Transverse colon (tissue), 4 donors: ENCODE measurements at regions not wholly inside any gene's neighbourhood (a gene's known extent, or its start where the extent isn't known, plus 50 kb on each side); places are given as distances from the start of the nearest gene placed in this dataset.

ENCODE experiments used
- DNase-seq: peaks from one replicate; pipeline ENCODE4 v3.0.0-alpha.2; 2019
- H3K27ac ChIP-seq, 4 donors: fragments of 200-600 bp; sonication (generic); 2 replicates each; pipeline ENCODE4 v1.5.1; 2016 to 2018; ENCODE audit warnings: inconsistent platforms in 4 of 4
- H3K27me3 ChIP-seq: fragments of 200-600 bp; sonication (generic); 2 replicates; pipeline ENCODE4 v1.5.1; 2017; ENCODE audit warnings: inconsistent platforms
- H3K36me3 ChIP-seq, 4 donors: fragments of 200-600 bp; sonication (generic); 2 replicates each; pipeline ENCODE4 v1.5.1; 2017 to 2019; ENCODE audit warnings: inconsistent platforms in 4 of 4
- H3K4me1 ChIP-seq, 4 donors: fragments of 200-600 bp; sonication (generic); 2 replicates each; pipeline ENCODE4 v1.5.1; 2017 to 2020; ENCODE audit warnings: inconsistent platforms in 4 of 4
- H3K4me3 ChIP-seq, 4 donors: fragments of 200-600 bp; sonication (generic); 1 replicate in 1 of 4; 2 replicates in 3 of 4; pipeline versions ENCODE4 v1.5.1 to v1.6.1; 2017 to 2019; ENCODE audit warnings: inconsistent platforms in 4 of 4
- H3K9me3 ChIP-seq, 2 donors: fragments of 200-600 bp; sonication (generic); 2 replicates each; pipeline ENCODE4 v1.5.1; 2017 to 2019; ENCODE audit warnings: inconsistent platforms in 2 of 2
- EP300 ChIP-seq: sonication (generic); formaldehyde crosslinking; IDR thresholded peaks from one replicate; pipeline ENCODE4 v1.6.1; 2017; ENCODE audit warnings: antibody characterized with exemption, low read depth
- POLR2A ChIP-seq: fragments of 450-650 bp; IDR thresholded peaks from one replicate; pipeline ENCODE4 v1.6.1; 2016; ENCODE audit warnings: antibody characterized with exemption, mild to moderate bottlenecking, moderate library complexity
- POLR2AphosphoS5 ChIP-seq, 3 donors: sonication (generic); formaldehyde crosslinking; IDR thresholded peaks; one replicate each; pipeline ENCODE4 v1.6.1; 2016; ENCODE audit warnings: antibody characterized with exemption in 3 of 3
- WGBS, 2 donors: methylation state at CpG; one replicate each; pipeline ENCODE4 v1.1.5; 2018; ENCODE audit warnings: low coverage in 1 of 2; 5-methylcytosine and 5-hydroxymethylcytosine counted together
- in situ Hi-C, 4 donors: fragments of 200-750 bp; cut with MboI; loops; one replicate each; pipeline versions ENCODE4 v1.15.0 to v1.15.1; 2017; ENCODE audit warnings: low sequenced_read_pairs in 3 of 4, low pct_ligation_motif_present in 1 of 4, low pct_unique_long_range_greater_than_20kb in 1 of 4
- intact Hi-C: fragments of 100-400 bp; cut with DNase I; formaldehyde crosslinking; loops from one replicate; pipeline ENCODE4 v1.15.1; 2023; ENCODE audit warnings: low total_unique reads
- TF ChIP-seq, protein P1 (sequence below), 5 experiments: fragments of 200-600 bp in 3 of 5; fragments of 450-650 bp in 2 of 5; sonication (generic) in 3 of 5; IDR thresholded peaks; 1 replicate in 2 of 5; 2 replicates in 3 of 5; pipeline ENCODE4 v1.5.1; 2016 to 2017; ENCODE audit warnings: antibody characterized with exemption in 5 of 5, inconsistent platforms in 3 of 5, mild to moderate bottlenecking in 2 of 5, moderate library complexity in 1 of 5

DNA sequence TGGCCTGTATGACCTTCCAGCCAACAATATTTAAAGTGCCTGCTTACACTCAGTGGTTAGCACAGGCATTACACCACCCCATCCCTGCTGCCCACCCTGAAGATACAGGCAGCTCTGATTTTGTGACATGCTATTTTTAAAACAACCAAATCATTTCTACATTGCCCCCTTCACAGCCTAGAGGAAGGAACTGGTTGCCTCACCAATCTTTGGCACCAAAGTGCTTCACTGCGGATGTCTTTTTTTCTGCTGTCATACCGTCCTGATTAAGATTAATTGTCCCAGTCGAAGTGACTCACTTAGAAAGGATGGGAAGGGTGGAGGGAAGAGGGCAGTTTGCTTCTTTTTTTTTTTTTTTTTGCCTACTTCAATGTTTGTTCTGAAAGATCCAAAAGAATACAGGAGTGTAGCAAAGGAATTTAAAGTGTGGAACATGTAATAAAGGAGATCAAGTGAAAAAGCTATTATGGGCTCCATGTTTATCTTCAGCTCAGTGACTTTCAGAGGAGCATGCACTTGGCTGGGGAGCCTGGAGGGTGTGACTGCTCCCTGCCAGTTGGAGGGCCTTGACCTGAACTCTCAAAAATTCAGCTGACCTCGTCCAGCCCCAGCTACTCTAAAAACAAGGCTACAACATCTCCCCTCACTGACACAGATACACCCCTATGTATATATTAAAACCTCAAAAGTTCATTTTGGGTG, 501.1 kb upstream of the TNP1 start:
- H3K36me3 ChIP-seq = no peaks in the 10 kb centered on the region
- intact Hi-C loops (no loop called here), in situ Hi-C loops (no loop called here)
- H3K4me1 ChIP-seq = peaks cover 3 to 30% (median 13%) of the 10 kb centered on the region in 4 donors
- H3K9me3 ChIP-seq = no peaks in the 10 kb centered on the region
- TF ChIP-seq POLR2A (no peak), POLR2AphosphoS5 (IDR thresholded peaks at IDR 0.05) (peak; percentile 64 to 85 (median 84))
- WGBS, 2 donors = 9 to 15% methylated on average over 3 to 4 of the region's 4 CpGs
- H3K4me3 ChIP-seq = no peak overlapping the region
- H3K27me3 ChIP-seq = no peaks in the 10 kb centered on the region
- peak overlapping the region; percentile 71 to 82 (median 76) for H3K27ac ChIP-seq
- DNase-seq = no peak

DNA sequence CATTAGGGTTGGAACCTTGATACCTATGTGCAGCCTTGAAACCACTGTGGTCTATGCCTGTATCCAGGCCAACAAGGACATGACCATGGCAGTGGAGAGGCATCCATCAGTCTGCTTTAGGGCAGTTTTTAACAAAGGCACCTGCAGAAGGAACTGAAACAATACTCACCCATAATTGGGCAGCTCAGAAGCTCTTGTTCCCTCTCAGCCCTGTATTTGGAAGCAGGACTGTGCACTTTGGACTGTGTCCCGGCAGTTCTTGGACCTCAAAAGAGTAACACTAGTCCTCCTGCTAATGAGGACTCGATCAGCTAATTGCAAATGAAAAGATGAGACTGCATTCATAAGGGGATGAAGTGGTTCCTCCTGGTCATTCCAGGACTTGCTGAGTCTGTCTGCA, 500.2 kb upstream of the TNP1 start:
- Histone ChIP-seq H3K27ac (peak overlapping the region; percentile 71 to 82 (median 76)), H3K36me3 (no peaks in the 10 kb centered on the region), H3K27me3 (no peaks in the 10 kb centered on the region), H3K4me3 (no peak overlapping the region), H3K4me1 (peaks cover 3 to 30% (median 13%) of the 10 kb centered on the region in 4 donors), H3K9me3 (no peaks in the 10 kb centered on the region)
- intact Hi-C loops (no loop called here), in situ Hi-C loops (no loop called here)
- TF ChIP-seq POLR2A (no peak), POLR2AphosphoS5 (IDR thresholded peaks at IDR 0.05) (no peak), EP300 (no peak)
- TF ChIP-seq, protein P1, sequence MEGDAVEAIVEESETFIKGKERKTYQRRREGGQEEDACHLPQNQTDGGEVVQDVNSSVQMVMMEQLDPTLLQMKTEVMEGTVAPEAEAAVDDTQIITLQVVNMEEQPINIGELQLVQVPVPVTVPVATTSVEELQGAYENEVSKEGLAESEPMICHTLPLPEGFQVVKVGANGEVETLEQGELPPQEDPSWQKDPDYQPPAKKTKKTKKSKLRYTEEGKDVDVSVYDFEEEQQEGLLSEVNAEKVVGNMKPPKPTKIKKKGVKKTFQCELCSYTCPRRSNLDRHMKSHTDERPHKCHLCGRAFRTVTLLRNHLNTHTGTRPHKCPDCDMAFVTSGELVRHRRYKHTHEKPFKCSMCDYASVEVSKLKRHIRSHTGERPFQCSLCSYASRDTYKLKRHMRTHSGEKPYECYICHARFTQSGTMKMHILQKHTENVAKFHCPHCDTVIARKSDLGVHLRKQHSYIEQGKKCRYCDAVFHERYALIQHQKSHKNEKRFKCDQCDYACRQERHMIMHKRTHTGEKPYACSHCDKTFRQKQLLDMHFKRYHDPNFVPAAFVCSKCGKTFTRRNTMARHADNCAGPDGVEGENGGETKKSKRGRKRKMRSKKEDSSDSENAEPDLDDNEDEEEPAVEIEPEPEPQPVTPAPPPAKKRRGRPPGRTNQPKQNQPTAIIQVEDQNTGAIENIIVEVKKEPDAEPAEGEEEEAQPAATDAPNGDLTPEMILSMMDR (IDR thresholded peaks at IDR 0.05) = no peak
- WGBS, 2 donors = 48% methylated on average over 2 of the region's 2 CpGs; no CpG with 5 or more reads in 1 of the 2 donors
- DNase-seq = no peak

DNA sequence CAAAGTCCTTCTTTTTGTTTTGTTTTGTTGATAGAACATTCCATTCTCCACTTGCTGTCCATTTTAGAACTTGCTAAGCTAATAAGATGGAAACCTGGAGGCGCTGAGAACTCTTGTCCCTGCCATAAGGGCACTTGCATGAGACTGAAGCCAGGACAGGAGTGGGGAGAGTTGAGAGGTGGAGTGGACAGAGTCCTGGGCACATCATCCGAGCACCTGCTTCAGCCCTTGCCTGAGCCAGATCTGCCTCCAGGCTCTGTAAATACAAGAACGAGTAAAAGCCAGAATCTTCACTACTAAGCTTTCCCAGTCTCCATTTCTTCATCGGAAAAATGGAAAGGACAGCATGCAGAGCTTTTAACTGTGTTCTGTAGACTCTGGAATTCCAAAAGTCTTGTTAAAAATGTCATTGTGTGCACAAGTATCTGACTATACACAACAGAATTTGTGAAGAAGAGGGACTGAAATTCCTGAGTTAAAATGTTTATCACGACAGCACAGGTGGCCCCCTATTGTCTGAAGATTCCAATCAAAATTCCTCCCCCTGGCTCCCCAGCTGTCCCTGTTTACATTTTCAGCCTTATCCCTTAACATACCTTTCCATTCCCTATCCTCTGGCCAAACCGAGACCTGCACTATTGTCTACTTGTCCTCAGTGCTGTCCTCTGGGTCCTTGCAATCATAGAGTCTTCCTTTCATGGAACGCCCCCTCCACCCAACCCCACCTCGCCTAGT, 498.2 kb upstream of the TNP1 start:
- no peaks in the 10 kb centered on the region for H3K9me3 ChIP-seq
- H3K4me1 ChIP-seq = peaks cover 3 to 30% (median 13%) of the 10 kb centered on the region in 4 donors
- no peak overlapping the region for H3K4me3 ChIP-seq
- in situ Hi-C loops (no loop called here), intact Hi-C loops (no loop called here)
- 66 to 68% methylated on average over 7 to 8 of the region's 8 CpGs for WGBS, 2 donors
- TF ChIP-seq POLR2AphosphoS5 (IDR thresholded peaks at IDR 0.05) (no peak), POLR2A (no peak), EP300 (no peak)
- TF ChIP-seq, protein P1 (IDR thresholded peaks at IDR 0.05) = no peak
- peak overlapping the region in 3 of 4 donors; percentile 43 to 82 (median 59) for H3K27ac ChIP-seq
- no peaks in the 10 kb centered on the region for H3K27me3 ChIP-seq
- DNase-seq = no peak
- no peaks in the 10 kb centered on the region for H3K36me3 ChIP-seq

DNA sequence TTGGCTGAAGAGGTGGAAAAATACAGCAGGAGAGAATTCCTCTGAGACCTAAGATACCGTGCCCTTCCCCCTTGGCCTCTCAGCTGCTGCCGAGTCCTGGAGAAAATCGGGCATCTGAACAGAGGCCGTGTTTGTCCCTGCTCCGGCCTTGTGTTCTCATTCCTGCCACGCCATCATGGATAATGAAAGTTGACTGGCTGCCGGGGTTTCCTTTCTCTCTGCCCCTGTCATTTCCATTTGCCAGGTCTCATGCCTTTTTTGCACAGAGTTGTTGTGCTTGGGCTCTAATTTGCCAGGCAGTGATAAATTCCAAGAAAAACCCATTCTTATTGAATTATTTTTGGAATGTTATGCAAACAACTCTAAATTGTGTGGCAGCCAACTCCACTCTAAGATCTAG, 496.9 kb upstream of the TNP1 start:
- no peaks in the 10 kb centered on the region for H3K27me3 ChIP-seq
- H3K27ac ChIP-seq = peak overlapping the region; percentile 33 to 59 (median 46)
- TF ChIP-seq POLR2A (no peak), POLR2AphosphoS5 (IDR thresholded peaks at IDR 0.05) (no peak)
- peaks cover 3 to 27% (median 13%) of the 10 kb centered on the region in 4 donors for H3K4me1 ChIP-seq
- no peak overlapping the region for H3K4me3 ChIP-seq
- WGBS, 2 donors = 48 to 65% methylated on average over 6 to 7 of the region's 7 CpGs
- H3K9me3 ChIP-seq = no peaks in the 10 kb centered on the region
- H3K36me3 ChIP-seq = no peaks in the 10 kb centered on the region
- in situ Hi-C loops = no loop called here
- intact Hi-C loops = no loop called here
- DNase-seq = no peak

DNA sequence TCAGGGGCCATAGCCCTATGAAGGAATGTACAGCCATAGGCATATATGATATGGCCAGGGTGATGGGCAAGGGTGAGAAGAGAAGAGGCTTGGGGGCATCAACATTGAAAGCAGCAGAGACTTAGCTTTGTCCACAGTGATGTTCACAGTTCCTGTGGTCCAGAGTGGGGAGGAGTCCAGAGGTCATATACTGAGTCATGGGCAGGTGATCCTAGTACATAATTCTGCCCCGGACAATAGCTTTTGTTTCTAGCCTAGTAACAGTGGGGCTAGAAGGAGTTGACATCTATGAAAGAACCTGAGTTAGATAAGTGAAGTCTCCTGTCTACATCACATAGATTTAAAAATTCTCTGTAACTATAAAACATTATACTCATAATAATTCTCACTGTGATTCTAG, 496.3 kb upstream of the TNP1 start:
- Histone ChIP-seq H3K9me3 (no peaks in the 10 kb centered on the region), H3K27me3 (no peaks in the 10 kb centered on the region), H3K4me1 (peaks cover 3 to 20% (median 13%) of the 10 kb centered on the region in 4 donors), H3K4me3 (no peak overlapping the region), H3K27ac (no peak overlapping the region), H3K36me3 (no peaks in the 10 kb centered on the region)
- intact Hi-C loops (no loop called here), in situ Hi-C loops (no loop called here)
- 79 to 100% methylated on average over 1 of the region's 1 CpG for WGBS, 2 donors
- TF ChIP-seq EP300 (no peak), POLR2AphosphoS5 (IDR thresholded peaks at IDR 0.05) (no peak), POLR2A (no peak)
- TF ChIP-seq, protein P1 (IDR thresholded peaks at IDR 0.05) = no peak
- no peak for DNase-seq
